Thyroid gland (tissue), 4 donors: ENCODE measurements at regions not wholly inside any gene's neighbourhood (a gene's known extent, or its start where the extent isn't known, plus 50 kb on each side); places are given as distances from the start of the nearest gene placed in this dataset.

Experiments used
- CTCF ChIP-seq, 6 experiments: fragments of 200-600 bp in 3 of 6; fragments of 450-650 bp in 3 of 6; sonication (generic) in 3 of 6; IDR thresholded peaks; one replicate each; pipeline ENCODE4 v1.5.1; 2016 to 2019; ENCODE audit warnings: antibody characterized with exemption in 6 of 6, mild to moderate bottlenecking in 2 of 6, inconsistent platforms in 1 of 6, moderate library complexity in 1 of 6
- POLR2A ChIP-seq, 2 donors: fragments of 450-650 bp; IDR thresholded peaks; one replicate each; pipeline ENCODE4 v1.6.1; 2017; ENCODE audit warnings: antibody characterized with exemption in 2 of 2, mild to moderate bottlenecking in 2 of 2, moderate library complexity in 1 of 2

- TF ChIP-seq CTCF (IDR thresholded peaks at IDR 0.05) = no peak
- TF ChIP-seq POLR2A (IDR thresholded peaks at IDR 0.05) = no peak
Measured at GRCh38 chr4:127509155-127509554, 123.6 kb upstream of the INTU start.
